Pons (tissue), 1 donor: ENCODE measurements at regions not wholly inside any gene's neighbourhood (a gene's known extent, or its start where the extent isn't known, plus 50 kb on each side); places are given as distances from the start of the nearest gene placed in this dataset.
"Not testable (repeated sequence)": the region's sequence is repeated elsewhere in the genome, so short reads cannot be mapped to it uniquely, and the experiment has no call there.

Source experiments
- DNase-seq: peaks from one replicate; pipeline ENCODE4 v3.0.0-alpha.2; 2016; ENCODE audit warnings: low spot score

- DNase-seq: no peak
Measured at GRCh38 chr6:23503173-23503572, 622.8 kb upstream of the NRSN1 start.

GRCh38 chr6:23505026-23505425 lies 621.0 kb upstream of the NRSN1 start:
- DNase-seq: no peak

- no peak for DNase-seq
Measured at GRCh38 chr6:23510778-23511510, 615.1 kb upstream of the NRSN1 start.

- no peak for DNase-seq
Measured at GRCh38 chr6:23511817-23512216, 614.2 kb upstream of the NRSN1 start.

- DNase-seq: no peak
Measured at GRCh38 chr6:23518294-23518693, 607.7 kb upstream of the NRSN1 start.

GRCh38 chr6:23522792-23523547 lies 603.0 kb upstream of the NRSN1 start:
- no peak for DNase-seq

GRCh38 chr6:23523771-23524170 lies 602.2 kb upstream of the NRSN1 start:
- no peak for DNase-seq

- no peak for DNase-seq
Measured at GRCh38 chr6:23524548-23524947, 601.5 kb upstream of the NRSN1 start.

- no peak for DNase-seq
Measured at GRCh38 chr6:23526526-23526925, 599.5 kb upstream of the NRSN1 start.

- DNase-seq: no peak
Measured at GRCh38 chr6:23529902-23530301, 596.1 kb upstream of the NRSN1 start.

GRCh38 chr6:23531666-23532065 lies 594.3 kb upstream of the NRSN1 start:
- no peak for DNase-seq

GRCh38 chr6:23532227-23532626 lies 593.8 kb upstream of the NRSN1 start:
- no peak for DNase-seq

- no peak for DNase-seq
Measured at GRCh38 chr6:23533311-23533710, 592.7 kb upstream of the NRSN1 start.

GRCh38 chr6:23533944-23534343 lies 592.1 kb upstream of the NRSN1 start:
- peak; percentile 38 for DNase-seq

- DNase-seq: no peak
Measured at GRCh38 chr6:23534351-23534750, 591.7 kb upstream of the NRSN1 start.

GRCh38 chr6:23535101-23535500 lies 590.9 kb upstream of the NRSN1 start:
- DNase-seq: no peak

- no peak for DNase-seq
Measured at GRCh38 chr6:23537828-23538227, 588.2 kb upstream of the NRSN1 start.

- peak; percentile 2 for DNase-seq
Measured at GRCh38 chr6:23547851-23548250, 578.2 kb upstream of the NRSN1 start.

- not testable (repeated sequence) for DNase-seq
Measured at GRCh38 chr6:23554953-23555352, 571.1 kb upstream of the NRSN1 start.

GRCh38 chr6:23559587-23560343 lies 566.2 kb upstream of the NRSN1 start:
- no peak for DNase-seq

- DNase-seq: no peak
Measured at GRCh38 chr6:23561732-23562131, 564.3 kb upstream of the NRSN1 start.

GRCh38 chr6:23562554-23562953 lies 563.5 kb upstream of the NRSN1 start:
- DNase-seq: no peak

GRCh38 chr6:23563323-23563722 lies 562.7 kb upstream of the NRSN1 start:
- DNase-seq: no peak
